MM.1S (cell line): ENCODE measurements at regions not wholly inside any gene's neighbourhood (a gene's known extent, or its start where the extent isn't known, plus 50 kb on each side); places are given as distances from the start of the nearest gene placed in this dataset.

Experiments
- EZH2 ChIP-seq: fragments of 300-600 bp; sonication (generic); optimal IDR thresholded peaks from 2 replicates; pipeline ENCODE3; 2017; ENCODE audit warnings: low read depth, mild to moderate bottlenecking, antibody characterized with exemption, low read length, mixed read lengths
- TF ChIP-seq, protein P1 (sequence below): fragments of 300-600 bp; sonication (generic); IDR thresholded peaks from 2 replicates; pipeline ENCODE4 v1.5.1; 2016; ENCODE audit warnings: antibody characterized with exemption, low read length, mixed read lengths

DNA sequence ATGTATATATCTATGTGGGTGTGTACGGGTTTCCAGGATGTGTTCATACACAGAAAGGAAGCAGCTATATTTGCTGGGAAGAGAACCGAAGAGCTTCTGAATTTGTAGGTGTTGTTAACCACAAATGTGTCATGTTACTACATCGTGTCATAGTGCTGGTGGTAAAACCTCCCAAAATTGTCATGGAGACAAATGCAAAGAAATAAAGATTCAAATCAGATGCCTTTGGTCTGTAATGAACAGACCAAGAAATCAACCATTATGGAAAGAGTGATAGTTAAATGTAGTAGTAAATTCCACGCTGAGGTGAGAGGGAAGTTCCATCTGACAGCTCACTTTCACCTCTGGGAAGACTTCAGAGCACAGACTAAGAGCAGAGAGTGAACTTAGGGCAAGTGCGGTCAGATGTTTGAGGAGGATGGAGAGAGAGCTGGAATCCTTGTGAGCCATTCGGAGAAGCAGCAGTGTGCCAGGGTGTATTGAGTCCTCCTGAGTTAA, 487.5 kb downstream of the TMEM121 start:
- TF ChIP-seq, protein P1, sequence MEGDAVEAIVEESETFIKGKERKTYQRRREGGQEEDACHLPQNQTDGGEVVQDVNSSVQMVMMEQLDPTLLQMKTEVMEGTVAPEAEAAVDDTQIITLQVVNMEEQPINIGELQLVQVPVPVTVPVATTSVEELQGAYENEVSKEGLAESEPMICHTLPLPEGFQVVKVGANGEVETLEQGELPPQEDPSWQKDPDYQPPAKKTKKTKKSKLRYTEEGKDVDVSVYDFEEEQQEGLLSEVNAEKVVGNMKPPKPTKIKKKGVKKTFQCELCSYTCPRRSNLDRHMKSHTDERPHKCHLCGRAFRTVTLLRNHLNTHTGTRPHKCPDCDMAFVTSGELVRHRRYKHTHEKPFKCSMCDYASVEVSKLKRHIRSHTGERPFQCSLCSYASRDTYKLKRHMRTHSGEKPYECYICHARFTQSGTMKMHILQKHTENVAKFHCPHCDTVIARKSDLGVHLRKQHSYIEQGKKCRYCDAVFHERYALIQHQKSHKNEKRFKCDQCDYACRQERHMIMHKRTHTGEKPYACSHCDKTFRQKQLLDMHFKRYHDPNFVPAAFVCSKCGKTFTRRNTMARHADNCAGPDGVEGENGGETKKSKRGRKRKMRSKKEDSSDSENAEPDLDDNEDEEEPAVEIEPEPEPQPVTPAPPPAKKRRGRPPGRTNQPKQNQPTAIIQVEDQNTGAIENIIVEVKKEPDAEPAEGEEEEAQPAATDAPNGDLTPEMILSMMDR: no peak
- no peak for TF ChIP-seq EZH2
